ENCODE measurements at regions not wholly inside any gene's neighbourhood (a gene's known extent, or its start where the extent isn't known, plus 50 kb on each side); places are given as distances from the start of the nearest gene placed in this dataset.

- no peak for TF ChIP-seq MAFK (IDR thresholded peaks at IDR 0.05; ENCODE audit: low read depth, low read length)
- no peak for TF ChIP-seq EZH2 (IDR thresholded peaks at IDR 0.05; ENCODE audit: low read depth, low read length, severe bottlenecking)
- no peak for TF ChIP-seq POLR2A (IDR thresholded peaks at IDR 0.05; ENCODE audit: control extremely low read depth in 1 of 2, low read depth in 2 of 2, low read length in 2 of 2)
- no peak for TF ChIP-seq KDM1A (IDR thresholded peaks at IDR 0.05; ENCODE audit: borderline replicate concordance, low read length)
- no peak for TF ChIP-seq TAF1 (IDR thresholded peaks at IDR 0.05; ENCODE audit: low read depth, low read length)
- no peak for TF ChIP-seq POLR2AphosphoS5 (IDR thresholded peaks at IDR 0.05; ENCODE audit: low read depth, low read length)
- TF ChIP-seq CTCF (IDR thresholded peaks at IDR 0.05; ENCODE audit: control extremely low read depth in 1 of 3, insufficient read depth in 1 of 3, low read depth in 1 of 3, low read length in 3 of 3): peak; percentile 22 to 59 (median 57); a peak in 3 of 4 replicates
Measured at GRCh38 chr5:89417990-89418389, 535.0 kb upstream of the MEF2C start.
